Gastrocnemius medialis (tissue), 4 donors: ENCODE measurements at regions not wholly inside any gene's neighbourhood (a gene's known extent, or its start where the extent isn't known, plus 50 kb on each side); places are given as distances from the start of the nearest gene placed in this dataset.

Experiments used
- ATAC-seq, 2 donors: fragments of 150-250 bp; one replicate each; pipeline ENCODE4 v1.9.1; 2016
- DNase-seq, 2 donors: peaks; one replicate each; pipeline ENCODE4 v3.0.0-alpha.2; 2019
- H3K27ac ChIP-seq, 4 donors: fragments of 200-600 bp; sonication (generic); 1 replicate in 1 of 4; 2 replicates in 3 of 4; pipeline ENCODE4 v1.5.1; 2016 to 2018; ENCODE audit warnings: mild to moderate bottlenecking in 2 of 4, moderate library complexity in 1 of 4
- H3K27me3 ChIP-seq, 3 donors: fragments of 200-600 bp; sonication (generic) in 2 of 3; 1 replicate in 1 of 3; 2 replicates in 2 of 3; pipeline versions ENCODE4 v1.5.1 to v1.6.0; 2016 to 2019; ENCODE audit warnings: mild to moderate bottlenecking in 1 of 3, moderate library complexity in 1 of 3
- H3K36me3 ChIP-seq, 2 donors: fragments of 200-600 bp; sonication (generic) in 1 of 2; one replicate each; pipeline ENCODE4 v1.5.1; 2017 to 2018
- H3K4me1 ChIP-seq, 2 donors: fragments of 200-600 bp; sonication (generic) in 1 of 2; one replicate each; pipeline ENCODE4 v1.5.1; 2016 to 2017; ENCODE audit warnings: mild to moderate bottlenecking in 2 of 2
- H3K4me3 ChIP-seq, 4 donors: fragments of 200-600 bp; sonication (generic) in 3 of 4; 1 replicate in 1 of 4; 2 replicates in 3 of 4; pipeline ENCODE4 v1.5.1; 2016 to 2019; ENCODE audit warnings: mild to moderate bottlenecking in 2 of 4
- H3K9me3 ChIP-seq, 3 donors: fragments of 200-600 bp; sonication (generic) in 2 of 3; 1 replicate in 1 of 3; 2 replicates in 2 of 3; pipeline ENCODE4 v1.5.1; 2016 to 2019
- POLR2A ChIP-seq, 2 donors: fragments of 450-650 bp; IDR thresholded peaks; one replicate each; pipeline ENCODE4 v1.6.1; 2017; ENCODE audit warnings: antibody characterized with exemption in 2 of 2, mild to moderate bottlenecking in 2 of 2, moderate library complexity in 2 of 2
- in situ Hi-C, 4 donors: fragments of 200-750 bp; cut with MboI; loops; one replicate each; pipeline versions ENCODE4 v1.15.0 to v1.8.0; 2017; ENCODE audit warnings: low sequenced_read_pairs in 4 of 4
- intact Hi-C: fragments of 100-400 bp; cut with DNase I; formaldehyde crosslinking; loops from one replicate; pipeline ENCODE4 v1.15.1; 2023; ENCODE audit warnings: low total_unique reads
- TF ChIP-seq, protein P1 (sequence below), 5 experiments: fragments of 450-650 bp in 3 of 5; fragments of 200-600 bp in 2 of 5; sonication (generic) in 2 of 5; IDR thresholded peaks in 4 of 5; conservative IDR thresholded peaks in 1 of 5; 1 replicate in 4 of 5; 2 replicates in 1 of 5; pipeline ENCODE4 v1.5.1; 2016 to 2019; ENCODE audit warnings: antibody characterized with exemption in 5 of 5, mild to moderate bottlenecking in 3 of 5, moderate library complexity in 3 of 5

DNA sequence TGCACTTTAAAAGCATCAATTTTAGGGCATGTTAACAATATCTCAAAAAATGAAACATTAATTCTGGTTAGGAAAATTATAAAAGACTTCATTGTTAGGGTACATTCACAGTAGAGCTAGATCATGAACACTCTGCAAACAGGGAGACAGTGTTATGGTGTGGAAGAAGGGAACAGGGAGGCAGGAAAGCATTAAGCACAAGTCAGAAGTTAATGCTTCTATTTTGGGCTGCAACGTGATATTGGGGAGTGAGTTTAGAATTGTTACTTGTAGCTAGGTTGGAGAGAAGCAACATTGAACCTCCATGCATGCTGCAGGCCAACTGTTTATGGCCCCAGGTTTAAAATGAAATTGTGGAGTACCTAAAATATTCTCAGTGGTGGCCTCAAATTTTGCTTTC lies 278.1 kb upstream of the NMUR2 start:
- DNase-seq (no peak), ATAC-seq (no peak)
- H3K4me3 ChIP-seq: no peak overlapping the region
- H3K4me1 ChIP-seq: no peaks in the 10 kb centered on the region
- no peak for TF ChIP-seq POLR2A (IDR thresholded peaks at IDR 0.05)
- TF ChIP-seq, protein P1, sequence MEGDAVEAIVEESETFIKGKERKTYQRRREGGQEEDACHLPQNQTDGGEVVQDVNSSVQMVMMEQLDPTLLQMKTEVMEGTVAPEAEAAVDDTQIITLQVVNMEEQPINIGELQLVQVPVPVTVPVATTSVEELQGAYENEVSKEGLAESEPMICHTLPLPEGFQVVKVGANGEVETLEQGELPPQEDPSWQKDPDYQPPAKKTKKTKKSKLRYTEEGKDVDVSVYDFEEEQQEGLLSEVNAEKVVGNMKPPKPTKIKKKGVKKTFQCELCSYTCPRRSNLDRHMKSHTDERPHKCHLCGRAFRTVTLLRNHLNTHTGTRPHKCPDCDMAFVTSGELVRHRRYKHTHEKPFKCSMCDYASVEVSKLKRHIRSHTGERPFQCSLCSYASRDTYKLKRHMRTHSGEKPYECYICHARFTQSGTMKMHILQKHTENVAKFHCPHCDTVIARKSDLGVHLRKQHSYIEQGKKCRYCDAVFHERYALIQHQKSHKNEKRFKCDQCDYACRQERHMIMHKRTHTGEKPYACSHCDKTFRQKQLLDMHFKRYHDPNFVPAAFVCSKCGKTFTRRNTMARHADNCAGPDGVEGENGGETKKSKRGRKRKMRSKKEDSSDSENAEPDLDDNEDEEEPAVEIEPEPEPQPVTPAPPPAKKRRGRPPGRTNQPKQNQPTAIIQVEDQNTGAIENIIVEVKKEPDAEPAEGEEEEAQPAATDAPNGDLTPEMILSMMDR (IDR thresholded peaks at IDR 0.05 in 4 of 5, conservative IDR thresholded peaks at IDR 0.05 in 1 of 5): no peak
- H3K27ac ChIP-seq: no peak overlapping the region
- in situ Hi-C loops (no loop called here), intact Hi-C loops (no loop called here)
- no peaks in the 10 kb centered on the region for H3K9me3 ChIP-seq
- no peaks in the 10 kb centered on the region for H3K36me3 ChIP-seq
- H3K27me3 ChIP-seq: no peaks in the 10 kb centered on the region

DNA sequence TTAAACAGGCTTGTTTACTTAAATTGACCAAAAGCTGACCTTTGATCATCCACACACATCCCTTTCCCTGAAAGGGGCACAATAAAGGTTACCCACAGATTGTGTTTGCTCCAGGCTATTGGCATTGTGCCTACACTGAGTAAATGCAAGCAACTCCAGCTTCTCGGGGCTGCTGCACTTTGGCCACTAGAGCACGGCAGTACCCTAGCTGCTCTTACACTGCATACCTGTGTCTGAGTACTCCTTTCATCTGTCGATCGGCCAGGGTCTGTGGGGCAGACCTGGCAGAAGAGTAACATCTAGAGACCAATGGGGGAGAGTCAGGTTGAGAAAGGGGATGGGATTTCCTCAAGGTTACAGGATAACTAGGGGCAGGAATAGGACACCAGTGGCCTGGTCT lies 281.9 kb upstream of the NMUR2 start:
- ATAC-seq: no peak
- TF ChIP-seq, protein P1 (IDR thresholded peaks at IDR 0.05 in 4 of 5, conservative IDR thresholded peaks at IDR 0.05 in 1 of 5): no peak
- TF ChIP-seq POLR2A (IDR thresholded peaks at IDR 0.05): no peak
- in situ Hi-C loops: no loop called here
- H3K4me1 ChIP-seq: no peaks in the 10 kb centered on the region
- H3K9me3 ChIP-seq: no peaks in the 10 kb centered on the region
- intact Hi-C loops: no loop called here
- no peak for DNase-seq
- no peaks in the 10 kb centered on the region for H3K27me3 ChIP-seq
- H3K27ac ChIP-seq: no peak overlapping the region
- no peaks in the 10 kb centered on the region for H3K36me3 ChIP-seq
- H3K4me3 ChIP-seq: no peak overlapping the region

DNA sequence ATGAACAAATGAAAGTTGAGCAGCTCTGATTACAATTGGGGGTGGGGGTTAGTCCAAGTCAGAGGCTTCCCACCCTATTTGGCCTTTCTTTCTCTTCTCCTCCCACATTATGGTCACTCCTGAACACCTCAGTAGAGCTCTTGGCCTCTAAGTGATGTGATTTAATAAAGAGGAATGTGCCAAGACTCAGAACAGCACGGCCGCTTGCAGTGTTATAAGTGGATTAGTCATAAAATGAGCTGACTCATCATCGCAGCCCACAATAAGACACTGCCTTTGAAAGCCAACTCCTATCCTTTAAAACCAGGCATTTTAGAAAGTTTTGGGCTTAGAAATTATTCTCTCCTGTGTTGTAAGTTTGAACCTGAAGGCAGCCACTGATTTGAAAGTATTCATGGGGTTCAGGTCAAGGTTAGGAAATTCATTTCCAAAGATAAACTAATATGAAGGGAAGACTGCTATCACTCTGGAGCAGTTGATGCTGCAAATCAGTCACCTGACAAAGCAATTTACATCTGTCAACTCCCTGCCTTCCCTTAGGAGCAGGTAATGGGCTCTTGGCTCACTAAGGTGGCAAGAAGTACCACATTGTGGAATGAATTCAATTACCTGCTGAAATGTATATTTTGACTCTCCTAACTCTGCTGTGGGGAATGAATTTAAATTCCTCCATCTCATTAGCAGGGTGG lies 283.6 kb upstream of the NMUR2 start:
- no peak for DNase-seq
- H3K27me3 ChIP-seq: no peaks in the 10 kb centered on the region
- H3K36me3 ChIP-seq: no peaks in the 10 kb centered on the region
- no peaks in the 10 kb centered on the region for H3K9me3 ChIP-seq
- intact Hi-C loops (no loop called here), in situ Hi-C loops (no loop called here)
- ATAC-seq: peak in 1 of 2 donors; percentile 36
- H3K4me3 ChIP-seq: no peak overlapping the region
- H3K27ac ChIP-seq: no peak overlapping the region
- no peaks in the 10 kb centered on the region for H3K4me1 ChIP-seq
- TF ChIP-seq POLR2A (IDR thresholded peaks at IDR 0.05): no peak
- TF ChIP-seq, protein P1 (IDR thresholded peaks at IDR 0.05 in 4 of 5, conservative IDR thresholded peaks at IDR 0.05 in 1 of 5): no peak

DNA sequence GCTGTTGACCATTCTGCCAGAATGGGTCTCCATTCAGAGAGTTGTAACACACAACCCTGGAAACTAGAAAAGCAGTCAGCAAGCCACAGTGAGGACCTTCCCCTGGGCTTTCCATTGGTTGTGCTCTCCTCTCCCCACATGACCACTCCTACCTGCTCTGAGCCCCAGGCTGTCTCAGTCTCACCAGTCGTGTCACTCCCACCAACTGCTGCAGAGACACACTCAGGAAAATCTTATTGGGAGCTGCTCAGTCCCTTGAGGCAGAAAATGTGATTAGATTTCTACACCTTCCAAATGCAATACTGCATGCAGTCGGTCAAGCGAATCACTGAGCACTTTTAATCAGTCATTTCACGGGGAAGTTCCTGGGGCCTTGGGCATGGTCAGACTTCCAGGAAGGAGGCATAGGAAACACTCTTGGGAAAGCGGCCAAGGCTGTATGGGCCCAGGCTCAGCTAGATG lies 284.2 kb upstream of the NMUR2 start:
- Histone ChIP-seq H3K4me1 (no peaks in the 10 kb centered on the region), H3K4me3 (no peak overlapping the region), H3K36me3 (no peaks in the 10 kb centered on the region), H3K27me3 (no peaks in the 10 kb centered on the region), H3K9me3 (no peaks in the 10 kb centered on the region), H3K27ac (no peak overlapping the region)
- in situ Hi-C loops (no loop called here), intact Hi-C loops (no loop called here)
- ATAC-seq (no peak), DNase-seq (no peak)
- TF ChIP-seq, protein P1 (IDR thresholded peaks at IDR 0.05 in 4 of 5, conservative IDR thresholded peaks at IDR 0.05 in 1 of 5): no peak
- TF ChIP-seq POLR2A (IDR thresholded peaks at IDR 0.05): no peak

DNA sequence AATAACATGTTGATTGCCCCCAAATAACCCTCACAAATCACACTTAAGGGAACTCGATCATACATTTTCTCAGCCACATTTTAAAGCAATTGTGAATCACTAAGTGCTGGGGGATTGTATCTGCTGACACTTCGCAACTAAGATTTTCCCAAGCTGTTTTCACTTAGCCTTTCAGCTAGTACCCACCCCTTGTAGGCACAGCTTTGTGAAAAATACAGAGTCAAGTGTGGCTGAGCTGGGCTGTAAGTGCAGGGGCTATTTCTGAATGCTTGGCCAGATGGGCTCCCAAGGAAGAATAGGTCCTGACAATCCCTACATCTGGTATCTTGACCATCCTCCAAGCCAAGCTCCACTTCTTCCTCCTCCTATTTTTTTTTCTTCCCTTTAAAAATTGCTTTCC lies 289.2 kb upstream of the NMUR2 start:
- Histone ChIP-seq H3K4me1 (no peaks in the 10 kb centered on the region), H3K27me3 (no peaks in the 10 kb centered on the region), H3K4me3 (no peak overlapping the region), H3K27ac (no peak overlapping the region), H3K36me3 (no peaks in the 10 kb centered on the region), H3K9me3 (no peaks in the 10 kb centered on the region)
- DNase-seq (no peak), ATAC-seq (no peak)
- in situ Hi-C loops: no loop called here
- intact Hi-C loops: no loop called here
- TF ChIP-seq, protein P1 (IDR thresholded peaks at IDR 0.05 in 4 of 5, conservative IDR thresholded peaks at IDR 0.05 in 1 of 5): no peak
- TF ChIP-seq POLR2A (IDR thresholded peaks at IDR 0.05): no peak
